ENCODE measurements at regions not wholly inside any gene's neighbourhood (a gene's known extent, or its start where the extent isn't known, plus 50 kb on each side); places are given as distances from the start of the nearest gene placed in this dataset.

DNA sequence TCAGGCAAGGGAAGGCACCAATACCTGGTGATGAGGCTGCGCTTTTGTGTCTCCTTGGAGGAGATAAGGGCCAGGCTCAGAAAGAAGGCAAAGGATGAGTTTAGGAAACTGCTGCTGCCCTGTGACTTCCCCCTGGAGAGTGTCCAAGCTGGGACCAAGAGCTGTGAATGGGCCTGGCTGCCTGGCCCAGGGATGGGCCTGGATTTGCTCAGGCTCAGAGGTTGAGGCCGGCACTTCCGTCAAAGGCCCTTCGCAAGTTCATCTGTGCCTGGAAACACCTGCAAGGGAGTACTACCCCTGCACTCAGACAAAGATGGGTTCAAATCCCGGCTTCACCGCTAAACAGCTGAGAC lies 50.5 kb upstream of the NANOS1 start:
- Histone ChIP-seq H3K36me3 (ENCODE audit: control insufficient read depth in 2 of 2, insufficient read depth in 1 of 2, low read length in 2 of 2) (no peaks in the 10 kb centered on the region), H3K9me3 (ENCODE audit: control insufficient read depth, insufficient read depth, low read depth, low read length) (no peaks in the 10 kb centered on the region), H3K4me3 (ENCODE audit: low read depth, low read length) (no peak overlapping the region), H3K27ac (ENCODE audit: extremely low read depth, low read depth, low read length) (no peak overlapping the region), H3K4me1 (ENCODE audit: control insufficient read depth, insufficient read depth, low read length) (no peaks in the 10 kb centered on the region)
- ChIA-PET POLR2A (no interaction called here), CTCF (no interaction called here)
- no peak for TF ChIP-seq ZNF830 (tag by site-specific recombination; IDR thresholded peaks at IDR 0.05; ENCODE audit: low read depth)
- TF ChIP-seq, protein P1, sequence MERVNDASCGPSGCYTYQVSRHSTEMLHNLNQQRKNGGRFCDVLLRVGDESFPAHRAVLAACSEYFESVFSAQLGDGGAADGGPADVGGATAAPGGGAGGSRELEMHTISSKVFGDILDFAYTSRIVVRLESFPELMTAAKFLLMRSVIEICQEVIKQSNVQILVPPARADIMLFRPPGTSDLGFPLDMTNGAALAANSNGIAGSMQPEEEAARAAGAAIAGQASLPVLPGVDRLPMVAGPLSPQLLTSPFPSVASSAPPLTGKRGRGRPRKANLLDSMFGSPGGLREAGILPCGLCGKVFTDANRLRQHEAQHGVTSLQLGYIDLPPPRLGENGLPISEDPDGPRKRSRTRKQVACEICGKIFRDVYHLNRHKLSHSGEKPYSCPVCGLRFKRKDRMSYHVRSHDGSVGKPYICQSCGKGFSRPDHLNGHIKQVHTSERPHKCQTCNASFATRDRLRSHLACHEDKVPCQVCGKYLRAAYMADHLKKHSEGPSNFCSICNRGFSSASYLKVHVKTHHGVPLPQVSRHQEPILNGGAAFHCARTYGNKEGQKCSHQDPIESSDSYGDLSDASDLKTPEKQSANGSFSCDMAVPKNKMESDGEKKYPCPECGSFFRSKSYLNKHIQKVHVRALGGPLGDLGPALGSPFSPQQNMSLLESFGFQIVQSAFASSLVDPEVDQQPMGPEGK (tag by site-specific recombination; IDR thresholded peaks at IDR 0.05), result no peak
- no peak for TF ChIP-seq SETDB1 (IDR thresholded peaks at IDR 0.05; ENCODE audit: insufficient read length, low read length)
- TF ChIP-seq, protein P2, sequence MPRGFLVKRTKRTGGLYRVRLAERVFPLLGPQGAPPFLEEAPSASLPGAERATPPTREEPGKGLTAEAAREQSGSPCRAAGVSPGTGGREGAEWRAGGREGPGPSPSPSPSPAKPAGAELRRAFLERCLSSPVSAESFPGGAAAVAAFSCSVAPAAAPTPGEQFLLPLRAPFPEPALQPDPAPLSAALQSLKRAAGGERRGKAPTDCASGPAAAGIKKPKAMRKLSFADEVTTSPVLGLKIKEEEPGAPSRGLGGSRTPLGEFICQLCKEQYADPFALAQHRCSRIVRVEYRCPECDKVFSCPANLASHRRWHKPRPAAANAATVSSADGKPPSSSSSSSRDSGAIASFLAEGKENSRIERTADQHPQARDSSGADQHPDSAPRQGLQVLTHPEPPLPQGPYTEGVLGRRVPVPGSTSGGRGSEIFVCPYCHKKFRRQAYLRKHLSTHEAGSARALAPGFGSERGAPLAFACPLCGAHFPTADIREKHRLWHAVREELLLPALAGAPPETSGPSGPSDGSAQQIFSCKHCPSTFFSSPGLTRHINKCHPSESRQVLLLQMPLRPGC (tag by site-specific recombination; IDR thresholded peaks at IDR 0.05), result no peak
- TF ChIP-seq, protein P3, sequence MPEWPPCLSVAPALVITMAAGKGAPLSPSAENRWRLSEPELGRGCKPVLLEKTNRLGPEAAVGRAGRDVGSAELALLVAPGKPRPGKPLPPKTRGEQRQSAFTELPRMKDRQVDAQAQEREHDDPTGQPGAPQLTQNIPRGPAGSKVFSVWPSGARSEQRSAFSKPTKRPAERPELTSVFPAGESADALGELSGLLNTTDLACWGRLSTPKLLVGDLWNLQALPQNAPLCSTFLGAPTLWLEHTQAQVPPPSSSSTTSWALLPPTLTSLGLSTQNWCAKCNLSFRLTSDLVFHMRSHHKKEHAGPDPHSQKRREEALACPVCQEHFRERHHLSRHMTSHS (tag by site-specific recombination; IDR thresholded peaks at IDR 0.05), result no peak
- no peak for TF ChIP-seq ZNF221 (tag by site-specific recombination; IDR thresholded peaks at IDR 0.05; ENCODE audit: borderline replicate concordance)
- TF ChIP-seq ZNF777 (tag by site-specific recombination; IDR thresholded peaks at IDR 0.05; ENCODE audit: borderline replicate concordance), result no peak
- TF ChIP-seq, protein P4, sequence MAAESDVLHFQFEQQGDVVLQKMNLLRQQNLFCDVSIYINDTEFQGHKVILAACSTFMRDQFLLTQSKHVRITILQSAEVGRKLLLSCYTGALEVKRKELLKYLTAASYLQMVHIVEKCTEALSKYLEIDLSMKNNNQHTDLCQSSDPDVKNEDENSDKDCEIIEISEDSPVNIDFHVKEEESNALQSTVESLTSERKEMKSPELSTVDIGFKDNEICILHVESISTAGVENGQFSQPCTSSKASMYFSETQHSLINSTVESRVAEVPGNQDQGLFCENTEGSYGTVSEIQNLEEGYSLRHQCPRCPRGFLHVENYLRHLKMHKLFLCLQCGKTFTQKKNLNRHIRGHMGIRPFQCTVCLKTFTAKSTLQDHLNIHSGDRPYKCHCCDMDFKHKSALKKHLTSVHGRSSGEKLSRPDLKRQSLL (tag by site-specific recombination; IDR thresholded peaks at IDR 0.05), result no peak
- TF ChIP-seq, protein P5, sequence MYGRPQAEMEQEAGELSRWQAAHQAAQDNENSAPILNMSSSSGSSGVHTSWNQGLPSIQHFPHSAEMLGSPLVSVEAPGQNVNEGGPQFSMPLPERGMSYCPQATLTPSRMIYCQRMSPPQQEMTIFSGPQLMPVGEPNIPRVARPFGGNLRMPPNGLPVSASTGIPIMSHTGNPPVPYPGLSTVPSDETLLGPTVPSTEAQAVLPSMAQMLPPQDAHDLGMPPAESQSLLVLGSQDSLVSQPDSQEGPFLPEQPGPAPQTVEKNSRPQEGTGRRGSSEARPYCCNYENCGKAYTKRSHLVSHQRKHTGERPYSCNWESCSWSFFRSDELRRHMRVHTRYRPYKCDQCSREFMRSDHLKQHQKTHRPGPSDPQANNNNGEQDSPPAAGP (tag by site-specific recombination; IDR thresholded peaks at IDR 0.05), result no peak
- TF ChIP-seq ZNF423 (tag by site-specific recombination; IDR thresholded peaks at IDR 0.05), result no peak
- no peak for TF ChIP-seq SP7 (tag by site-specific recombination; IDR thresholded peaks at IDR 0.05)
- TF ChIP-seq ZNF23 (tag by site-specific recombination; IDR thresholded peaks at IDR 0.05; ENCODE audit: borderline replicate concordance), result no peak
- TF ChIP-seq ZNF558 (tag by site-specific recombination; IDR thresholded peaks at IDR 0.05), result no peak
- TF ChIP-seq, protein P6, sequence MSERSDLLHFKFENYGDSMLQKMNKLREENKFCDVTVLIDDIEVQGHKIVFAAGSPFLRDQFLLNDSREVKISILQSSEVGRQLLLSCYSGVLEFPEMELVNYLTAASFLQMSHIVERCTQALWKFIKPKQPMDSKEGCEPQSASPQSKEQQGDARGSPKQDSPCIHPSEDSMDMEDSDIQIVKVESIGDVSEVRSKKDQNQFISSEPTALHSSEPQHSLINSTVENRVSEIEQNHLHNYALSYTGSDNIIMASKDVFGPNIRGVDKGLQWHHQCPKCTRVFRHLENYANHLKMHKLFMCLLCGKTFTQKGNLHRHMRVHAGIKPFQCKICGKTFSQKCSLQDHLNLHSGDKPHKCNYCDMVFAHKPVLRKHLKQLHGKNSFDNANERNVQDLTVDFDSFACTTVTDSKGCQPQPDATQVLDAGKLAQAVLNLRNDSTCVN (tag by site-specific recombination; optimal IDR thresholded peaks at IDR 0.05), result no peak
- TF ChIP-seq ZNF24 (tag by site-specific recombination; IDR thresholded peaks at IDR 0.05), result no peak
- no peak for TF ChIP-seq ZBTB48 (tag by site-specific recombination; IDR thresholded peaks at IDR 0.05)
- TF ChIP-seq WT1 (tag by site-specific recombination; IDR thresholded peaks at IDR 0.05), result no peak

DNA sequence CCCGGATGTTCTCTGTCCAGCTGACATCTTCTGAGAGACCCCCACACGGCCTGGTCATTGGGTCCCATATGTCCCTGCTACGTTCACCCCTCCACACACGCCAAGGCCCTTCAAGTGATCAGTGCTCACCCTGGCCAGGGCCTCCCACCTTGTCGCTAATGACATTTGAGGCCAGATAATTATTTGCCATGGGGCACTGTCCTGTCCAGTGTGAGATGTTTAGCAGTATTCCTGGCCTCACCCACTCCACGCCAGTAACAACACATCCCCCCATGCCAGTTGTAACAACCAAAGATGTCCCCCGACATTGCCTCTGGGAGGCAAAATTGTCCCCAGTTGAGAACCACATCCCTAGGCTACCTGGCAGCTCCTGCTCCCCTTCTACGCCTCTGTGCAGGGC lies 49.9 kb upstream of the NANOS1 start:
- Histone ChIP-seq H3K9me3 (ENCODE audit: control insufficient read depth, insufficient read depth, low read depth, low read length) (no peaks in the 10 kb centered on the region), H3K36me3 (ENCODE audit: control insufficient read depth in 2 of 2, insufficient read depth in 1 of 2, low read length in 2 of 2) (no peaks in the 10 kb centered on the region), H3K4me3 (ENCODE audit: low read depth, low read length) (no peak overlapping the region), H3K27ac (ENCODE audit: extremely low read depth, low read depth, low read length) (no peak overlapping the region), H3K4me1 (ENCODE audit: control insufficient read depth, insufficient read depth, low read length) (no peaks in the 10 kb centered on the region)
- ChIA-PET POLR2A (no interaction called here), CTCF (no interaction called here)
- no peak for TF ChIP-seq ZNF214 (tag by site-specific recombination; IDR thresholded peaks at IDR 0.05; ENCODE audit: borderline replicate concordance)
- no peak for TF ChIP-seq ZEB2 (tag by site-specific recombination; IDR thresholded peaks at IDR 0.05)
- TF ChIP-seq ZBTB48 (tag by site-specific recombination; IDR thresholded peaks at IDR 0.05), result no peak
- no peak for TF ChIP-seq ZNF366 (tag by site-specific recombination; conservative IDR thresholded peaks at IDR 0.05)
- no peak for TF ChIP-seq ZNF785 (tag by site-specific recombination; IDR thresholded peaks at IDR 0.05)
- no peak for TF ChIP-seq ZBTB1 (tag by site-specific recombination; IDR thresholded peaks at IDR 0.05)
- TF ChIP-seq ZNF701 (tag by site-specific recombination; IDR thresholded peaks at IDR 0.05), result no peak
- TF ChIP-seq SP7 (tag by site-specific recombination; IDR thresholded peaks at IDR 0.05), result no peak
- no peak for TF ChIP-seq HOXA7 (CRISPR knock-in tag; IDR thresholded peaks at IDR 0.05; ENCODE audit: borderline replicate concordance)
- TF ChIP-seq OSR2 (tag by site-specific recombination; IDR thresholded peaks at IDR 0.05), result no peak
